OCI-LY7 (cell line): ENCODE measurements at regions not wholly inside any gene's neighbourhood (a gene's known extent, or its start where the extent isn't known, plus 50 kb on each side); places are given as distances from the start of the nearest gene placed in this dataset.

Experiments used
- BruUV-seq: library from RNA; stranded (reverse); fragments of 400-500 nt; replicated peaks from 2 replicates; lab custom pipeline; 2021; lab: Mats Ljungman, UMichigan
- CTCF ChIA-PET: fragments of 300-600 bp; sonication (Branson Sonifier 250); formaldehyde crosslinking; loops from one replicate; lab custom pipeline; 2022; ENCODE audit warnings: antibody characterized with exemption; ENCODE audit not compliant: unreplicated experiment; lab: Charles Lee
- POLR2A ChIA-PET: fragments of 300-600 bp; sonication (Branson Sonifier 250); formaldehyde crosslinking; loops from one replicate; lab custom pipeline; 2022; ENCODE audit warnings: antibody characterized with exemption; lab: Charles Lee
- DNase-seq: peaks from one replicate; pipeline ENCODE4 v3.0.0-alpha.2; 2015; ENCODE audit warnings: low spot score
- H2AFZ ChIP-seq: fragments of 200-600 bp; sonication (generic), shearing (Covaris generic); 2 replicates; pipeline ENCODE4 v1.6.1; 2014; ENCODE audit warnings: mild to moderate bottlenecking, antibody characterized with exemption, low read length, moderate library complexity
- H3K27ac ChIP-seq: fragments of 200-600 bp; sonication (generic); 2 replicates; pipeline ENCODE4 v1.5.1; 2014; ENCODE audit warnings: mixed run types, low read depth, mild to moderate bottlenecking, moderate library complexity, low read length, inconsistent platforms; ENCODE audit not compliant: poor library complexity, severe bottlenecking
- H3K36me3 ChIP-seq: fragments of 200-600 bp; sonication (generic); 2 replicates; pipeline ENCODE4 v1.6.1; 2014; ENCODE audit warnings: mild to moderate bottlenecking, antibody characterized with exemption, low read length, moderate library complexity, mixed read lengths; ENCODE audit not compliant: insufficient read depth
- H3K4me1 ChIP-seq: fragments of 200-600 bp; sonication (generic); 2 replicates; pipeline ENCODE4 v1.5.1; 2014; ENCODE audit warnings: mild to moderate bottlenecking, low read length; ENCODE audit not compliant: insufficient read depth, poor library complexity, severe bottlenecking
- H3K4me2 ChIP-seq: fragments of 200-600 bp; sonication (generic); 2 replicates; pipeline ENCODE4 v1.6.1; 2014; ENCODE audit warnings: mild to moderate bottlenecking, low read length
- H3K4me3 ChIP-seq: fragments of 200-600 bp; sonication (generic); 2 replicates; pipeline ENCODE4 v1.5.1; 2014; ENCODE audit warnings: mild to moderate bottlenecking, low read depth, low read length; ENCODE audit not compliant: poor library complexity, severe bottlenecking
- H3K79me2 ChIP-seq: fragments of 200-600 bp; sonication (generic); 2 replicates; pipeline ENCODE4 v1.6.1; 2016; ENCODE audit warnings: low read depth, mild to moderate bottlenecking, low read length, moderate library complexity, mixed read lengths; ENCODE audit not compliant: insufficient read depth
- H3K9me2 ChIP-seq: fragments of 200-600 bp; sonication (generic); 2 replicates; pipeline ENCODE4 v1.6.1; 2016; ENCODE audit warnings: mild to moderate bottlenecking, low read length, mixed read lengths; ENCODE audit not compliant: insufficient read depth
- H3K9me3 ChIP-seq: fragments of 200-600 bp; sonication (generic); 2 replicates; pipeline ENCODE4 v1.6.1; 2014; ENCODE audit warnings: mild to moderate bottlenecking, mixed run types, low read length, mixed read lengths
- H4K20me1 ChIP-seq: fragments of 200-600 bp; sonication (generic); 2 replicates; pipeline ENCODE4 v1.6.1; 2014; ENCODE audit warnings: mild to moderate bottlenecking, antibody characterized with exemption, low read length, moderate library complexity, mixed read lengths; ENCODE audit not compliant: insufficient read depth
- EZH2phosphoT487 ChIP-seq: fragments of 200-600 bp; sonication (generic); IDR thresholded peaks from 2 replicates; pipeline ENCODE4 v1.6.1; 2018; ENCODE audit warnings: low read depth, borderline replicate concordance, mild to moderate bottlenecking, mixed run types, antibody characterized with exemption, low read length, moderate library complexity, mixed read lengths
- intact Hi-C: fragments of 100-400 bp; cut with micrococcal nuclease; formaldehyde crosslinking; loops from one replicate; pipeline ENCODE4 v1.10.0; 2022; ENCODE audit not compliant: unreplicated experiment
- TF ChIP-seq, protein P1 (sequence below): fragments of 200-600 bp; sonication (generic); conservative IDR thresholded peaks from 2 replicates; pipeline ENCODE4 v1.5.1; 2014; ENCODE audit warnings: mild to moderate bottlenecking, antibody characterized with exemption, low read length, moderate library complexity, mixed read lengths

GRCh38 chr1:185636848-185637247, 97.3 kb upstream of the HMCN1 start:
- DNase-seq: no peak
- no peaks in the 10 kb centered on the region for H3K9me2 ChIP-seq
- BruUV-seq: no TSS peak
- H3K4me2 ChIP-seq: no peak overlapping the region
- TF ChIP-seq, protein P1, sequence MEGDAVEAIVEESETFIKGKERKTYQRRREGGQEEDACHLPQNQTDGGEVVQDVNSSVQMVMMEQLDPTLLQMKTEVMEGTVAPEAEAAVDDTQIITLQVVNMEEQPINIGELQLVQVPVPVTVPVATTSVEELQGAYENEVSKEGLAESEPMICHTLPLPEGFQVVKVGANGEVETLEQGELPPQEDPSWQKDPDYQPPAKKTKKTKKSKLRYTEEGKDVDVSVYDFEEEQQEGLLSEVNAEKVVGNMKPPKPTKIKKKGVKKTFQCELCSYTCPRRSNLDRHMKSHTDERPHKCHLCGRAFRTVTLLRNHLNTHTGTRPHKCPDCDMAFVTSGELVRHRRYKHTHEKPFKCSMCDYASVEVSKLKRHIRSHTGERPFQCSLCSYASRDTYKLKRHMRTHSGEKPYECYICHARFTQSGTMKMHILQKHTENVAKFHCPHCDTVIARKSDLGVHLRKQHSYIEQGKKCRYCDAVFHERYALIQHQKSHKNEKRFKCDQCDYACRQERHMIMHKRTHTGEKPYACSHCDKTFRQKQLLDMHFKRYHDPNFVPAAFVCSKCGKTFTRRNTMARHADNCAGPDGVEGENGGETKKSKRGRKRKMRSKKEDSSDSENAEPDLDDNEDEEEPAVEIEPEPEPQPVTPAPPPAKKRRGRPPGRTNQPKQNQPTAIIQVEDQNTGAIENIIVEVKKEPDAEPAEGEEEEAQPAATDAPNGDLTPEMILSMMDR: no peak
- no peak for TF ChIP-seq EZH2phosphoT487
- no peak overlapping the region for H3K4me3 ChIP-seq
- ChIA-PET POLR2A (no interaction called here), CTCF (no interaction called here)
- no peaks in the 10 kb centered on the region for H4K20me1 ChIP-seq
- no peaks in the 10 kb centered on the region for H3K4me1 ChIP-seq
- no peaks in the 10 kb centered on the region for H3K36me3 ChIP-seq
- no peak overlapping the region for H3K27ac ChIP-seq
- H3K79me2 ChIP-seq: no peaks in the 10 kb centered on the region
- intact Hi-C loops: no loop called here
- H2AFZ ChIP-seq: no peak overlapping the region
- H3K9me3 ChIP-seq: no peaks in the 10 kb centered on the region

DNA sequence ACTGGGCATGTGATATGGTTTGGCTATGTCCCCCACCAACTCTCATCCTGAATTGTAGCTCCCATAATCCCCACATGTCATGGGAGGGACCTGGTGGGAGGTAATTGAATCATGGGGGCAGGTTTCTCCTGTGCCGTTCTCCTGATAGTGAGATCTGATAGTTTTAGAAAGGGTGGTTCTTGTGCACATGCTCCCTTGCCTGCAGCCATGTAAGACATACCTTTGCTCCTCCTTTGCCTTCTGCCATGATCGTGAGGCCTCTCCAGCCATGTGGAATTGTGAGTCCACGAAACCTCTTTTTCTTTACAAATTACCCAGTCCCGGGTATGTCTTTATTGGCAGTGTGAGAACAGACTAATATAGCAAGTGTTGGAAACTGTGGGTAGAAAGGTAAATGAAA, 99.5 kb upstream of the HMCN1 start:
- no peaks in the 10 kb centered on the region for H3K79me2 ChIP-seq
- H3K4me1 ChIP-seq: no peaks in the 10 kb centered on the region
- H3K4me3 ChIP-seq: no peak overlapping the region
- POLR2A ChIA-PET: interaction anchor here (0.6 to 1.0 kb wide), 3 partner anchors 9 to 242 kb away, joined by 3 to 5 read pairs (median 4); no protein-coding TSS in a partner anchor
- H3K9me2 ChIP-seq: no peaks in the 10 kb centered on the region
- no peaks in the 10 kb centered on the region for H3K36me3 ChIP-seq
- no peak for DNase-seq
- H3K27ac ChIP-seq: no peak overlapping the region
- H4K20me1 ChIP-seq: no peaks in the 10 kb centered on the region
- BruUV-seq: no TSS peak
- H3K4me2 ChIP-seq: no peak overlapping the region
- no peaks in the 10 kb centered on the region for H3K9me3 ChIP-seq
- H2AFZ ChIP-seq: no peak overlapping the region
- intact Hi-C loops: no loop called here
- CTCF ChIA-PET: no interaction called here
- no peak for TF ChIP-seq EZH2phosphoT487
- TF ChIP-seq, protein P1: no peak

DNA sequence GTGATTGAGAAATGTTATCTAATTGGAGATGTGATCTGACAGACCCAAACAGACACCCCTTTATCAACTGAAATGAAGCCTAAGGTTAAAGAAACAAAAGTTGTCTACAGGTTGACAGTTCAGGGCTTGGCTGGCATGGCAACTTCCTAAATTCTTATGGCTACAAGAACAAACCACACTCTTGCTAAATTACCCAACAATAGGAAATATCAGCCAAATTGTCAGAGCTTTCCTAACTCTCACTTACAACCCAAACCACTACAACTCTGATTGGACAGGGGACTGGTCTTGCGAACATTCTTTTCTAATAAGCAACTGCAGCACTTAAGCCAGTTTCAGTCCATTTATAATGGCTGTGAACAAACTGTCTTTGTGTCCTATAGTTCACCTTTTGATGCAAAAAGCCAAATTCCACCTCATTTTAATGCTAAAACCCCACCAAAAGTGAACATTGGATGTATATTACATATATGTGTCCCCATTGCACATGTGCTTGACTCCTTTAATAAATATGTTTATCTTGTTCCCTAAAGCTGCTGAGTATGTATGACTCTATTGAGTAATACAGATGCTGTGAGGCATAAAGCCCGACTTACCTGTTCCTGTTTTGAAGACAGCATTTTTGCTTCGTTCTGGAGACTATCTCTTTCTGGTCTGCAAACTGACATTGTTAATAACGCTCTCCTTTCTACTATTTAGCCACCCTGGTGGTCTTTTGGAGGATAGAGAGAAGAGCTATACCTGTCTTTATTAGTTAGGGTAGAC, 101.3 kb upstream of the HMCN1 start:
- TF ChIP-seq, protein P1: no peak
- no peak for TF ChIP-seq EZH2phosphoT487
- BruUV-seq: no TSS peak
- H3K4me1 ChIP-seq: no peaks in the 10 kb centered on the region
- H2AFZ ChIP-seq: no peak overlapping the region
- ChIA-PET POLR2A (interaction anchor here (0.7 kb wide), 1 partner anchor 31 kb away, joined by 3 read pairs; no protein-coding TSS in a partner anchor), CTCF (no interaction called here)
- no peaks in the 10 kb centered on the region for H3K79me2 ChIP-seq
- DNase-seq: no peak
- no peaks in the 10 kb centered on the region for H4K20me1 ChIP-seq
- no peak overlapping the region for H3K27ac ChIP-seq
- no peak overlapping the region for H3K4me3 ChIP-seq
- H3K9me2 ChIP-seq: no peaks in the 10 kb centered on the region
- no peak overlapping the region for H3K4me2 ChIP-seq
- H3K36me3 ChIP-seq: no peaks in the 10 kb centered on the region
- intact Hi-C loops: no loop called here
- no peaks in the 10 kb centered on the region for H3K9me3 ChIP-seq
